BE2C (cell line): ENCODE measurements at regions not wholly inside any gene's neighbourhood (a gene's known extent, or its start where the extent isn't known, plus 50 kb on each side); places are given as distances from the start of the nearest gene placed in this dataset.

Experiments used
- DNase-seq: peaks from one replicate; pipeline ENCODE4 v3.0.0-alpha.2; 2020
- H3K27me3 ChIP-seq: fragments of 250-450 bp; sonication (Bioruptor Pico); 2 replicates; pipeline ENCODE4 v1.5.1; 2020; ENCODE audit warnings: mild to moderate bottlenecking
- H3K36me3 ChIP-seq: fragments of 250-450 bp; sonication (Bioruptor Pico); 2 replicates; pipeline ENCODE4 v1.5.1; 2020; ENCODE audit warnings: mild to moderate bottlenecking
- H3K4me1 ChIP-seq: fragments of 250-450 bp; sonication (Bioruptor Pico); 2 replicates; pipeline ENCODE4 v1.5.1; 2020
- H3K4me3 ChIP-seq: 2 replicates; pipeline ENCODE4 v1.5.1; 2011; ENCODE audit warnings: low read depth, low read length
- H3K9me3 ChIP-seq: fragments of 250-450 bp; sonication (Bioruptor Pico); 2 replicates; pipeline ENCODE4 v1.5.1; 2020
- TF ChIP-seq, protein P1 (sequence below): IDR thresholded peaks from 2 replicates; pipeline ENCODE4 v1.5.1; 2012; ENCODE audit warnings: mild to moderate bottlenecking, low read depth, low read length

DNA sequence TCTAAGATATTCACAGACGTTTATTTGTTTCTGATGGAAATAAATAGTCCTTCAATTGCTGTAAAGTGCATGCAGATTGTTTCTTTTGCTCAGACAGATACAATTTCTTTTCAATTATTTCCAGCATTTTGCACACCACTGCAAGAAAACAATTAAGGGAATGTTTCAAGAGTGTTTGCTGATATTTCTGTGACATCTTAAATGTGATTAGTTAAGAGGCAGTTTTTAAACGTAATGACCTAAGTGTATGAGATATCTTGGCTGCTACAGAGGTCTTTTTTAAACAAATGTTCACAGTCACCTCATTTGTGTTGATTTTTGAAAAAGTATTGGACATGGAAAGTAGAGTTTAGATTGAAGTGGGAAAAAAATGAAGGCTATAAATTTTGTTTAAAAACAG lies 262.3 kb upstream of the BRINP3 start:
- Histone ChIP-seq H3K4me1 (no peaks in the 10 kb centered on the region; the same call in 1 of the 2 replicates), H3K4me3 (no peak overlapping the region), H3K27me3 (no peaks in the 10 kb centered on the region), H3K9me3 (no peaks in the 10 kb centered on the region), H3K36me3 (no peaks in the 10 kb centered on the region)
- TF ChIP-seq, protein P1, sequence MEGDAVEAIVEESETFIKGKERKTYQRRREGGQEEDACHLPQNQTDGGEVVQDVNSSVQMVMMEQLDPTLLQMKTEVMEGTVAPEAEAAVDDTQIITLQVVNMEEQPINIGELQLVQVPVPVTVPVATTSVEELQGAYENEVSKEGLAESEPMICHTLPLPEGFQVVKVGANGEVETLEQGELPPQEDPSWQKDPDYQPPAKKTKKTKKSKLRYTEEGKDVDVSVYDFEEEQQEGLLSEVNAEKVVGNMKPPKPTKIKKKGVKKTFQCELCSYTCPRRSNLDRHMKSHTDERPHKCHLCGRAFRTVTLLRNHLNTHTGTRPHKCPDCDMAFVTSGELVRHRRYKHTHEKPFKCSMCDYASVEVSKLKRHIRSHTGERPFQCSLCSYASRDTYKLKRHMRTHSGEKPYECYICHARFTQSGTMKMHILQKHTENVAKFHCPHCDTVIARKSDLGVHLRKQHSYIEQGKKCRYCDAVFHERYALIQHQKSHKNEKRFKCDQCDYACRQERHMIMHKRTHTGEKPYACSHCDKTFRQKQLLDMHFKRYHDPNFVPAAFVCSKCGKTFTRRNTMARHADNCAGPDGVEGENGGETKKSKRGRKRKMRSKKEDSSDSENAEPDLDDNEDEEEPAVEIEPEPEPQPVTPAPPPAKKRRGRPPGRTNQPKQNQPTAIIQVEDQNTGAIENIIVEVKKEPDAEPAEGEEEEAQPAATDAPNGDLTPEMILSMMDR = no peak
- DNase-seq = no peak

DNA sequence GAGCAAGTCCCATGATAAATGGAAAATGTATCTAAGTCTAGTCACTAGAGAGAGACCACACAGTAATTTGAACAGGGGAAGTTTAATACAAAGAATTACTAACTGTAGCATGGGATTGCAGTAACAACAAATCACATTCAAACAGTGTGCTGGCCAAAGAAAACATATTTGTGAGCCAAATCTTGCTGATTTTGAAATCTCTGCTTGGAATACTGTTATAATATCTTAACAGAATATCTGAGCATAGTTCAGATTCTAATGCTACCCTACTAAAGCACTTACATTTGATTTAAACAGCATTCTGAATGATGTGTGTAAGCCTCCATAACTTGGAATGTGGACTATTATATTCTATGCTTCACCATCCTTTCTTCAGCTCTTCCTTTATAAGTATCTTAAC lies 270.0 kb upstream of the BRINP3 start:
- DNase-seq = no peak
- Histone ChIP-seq H3K9me3 (no peaks in the 10 kb centered on the region), H3K27me3 (no peaks in the 10 kb centered on the region), H3K36me3 (no peaks in the 10 kb centered on the region), H3K4me3 (no peak overlapping the region), H3K4me1 (no peaks in the 10 kb centered on the region; the same call in 1 of the 2 replicates)
- TF ChIP-seq, protein P1 = no peak

DNA sequence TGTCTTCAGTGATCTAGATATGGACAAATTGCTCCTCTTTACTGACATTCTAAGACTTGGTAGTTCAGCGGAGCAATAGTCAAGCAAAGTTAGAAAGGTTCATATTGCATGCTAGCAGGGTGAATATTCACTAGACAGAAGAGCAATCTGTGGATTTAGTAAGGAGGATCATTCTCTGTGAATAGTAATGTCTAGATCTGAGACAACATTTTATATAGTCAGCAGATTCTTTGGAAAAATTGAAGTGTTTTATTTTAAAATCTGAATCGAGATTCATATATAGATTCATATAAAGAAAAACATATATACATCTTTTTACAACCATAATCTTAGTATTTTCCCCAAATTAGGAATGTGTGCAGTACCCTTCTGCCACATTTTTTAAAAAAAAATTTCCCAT lies 274.5 kb upstream of the BRINP3 start:
- H3K4me3 ChIP-seq = no peak overlapping the region
- no peaks in the 10 kb centered on the region for H3K36me3 ChIP-seq
- no peaks in the 10 kb centered on the region for H3K9me3 ChIP-seq
- H3K4me1 ChIP-seq = no peaks in the 10 kb centered on the region
- no peaks in the 10 kb centered on the region for H3K27me3 ChIP-seq
- TF ChIP-seq, protein P1 = no peak
- DNase-seq = no peak

DNA sequence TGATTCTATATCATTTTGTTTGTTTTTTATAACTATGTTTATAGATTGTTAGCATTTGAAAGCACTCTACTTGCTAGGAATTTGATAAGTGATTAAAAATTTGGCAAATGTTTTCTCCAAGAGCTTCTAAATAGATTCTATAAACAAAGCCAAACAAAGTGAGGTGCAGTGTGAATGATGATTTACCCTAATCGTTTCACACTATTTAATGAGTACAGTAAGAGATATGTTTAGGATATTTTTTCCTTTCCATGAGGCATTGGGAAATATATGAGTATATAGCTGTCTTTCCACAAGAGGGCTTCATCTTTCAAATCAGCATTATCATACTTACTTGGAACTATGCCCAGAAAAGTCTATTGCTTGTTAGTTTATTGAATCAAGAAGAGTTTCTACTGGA lies 277.0 kb upstream of the BRINP3 start:
- no peaks in the 10 kb centered on the region for H3K9me3 ChIP-seq
- no peaks in the 10 kb centered on the region for H3K36me3 ChIP-seq
- TF ChIP-seq, protein P1 = peak; percentile 42
- no peak overlapping the region for H3K4me3 ChIP-seq
- no peak for DNase-seq
- no peaks in the 10 kb centered on the region for H3K27me3 ChIP-seq
- no peaks in the 10 kb centered on the region for H3K4me1 ChIP-seq

DNA sequence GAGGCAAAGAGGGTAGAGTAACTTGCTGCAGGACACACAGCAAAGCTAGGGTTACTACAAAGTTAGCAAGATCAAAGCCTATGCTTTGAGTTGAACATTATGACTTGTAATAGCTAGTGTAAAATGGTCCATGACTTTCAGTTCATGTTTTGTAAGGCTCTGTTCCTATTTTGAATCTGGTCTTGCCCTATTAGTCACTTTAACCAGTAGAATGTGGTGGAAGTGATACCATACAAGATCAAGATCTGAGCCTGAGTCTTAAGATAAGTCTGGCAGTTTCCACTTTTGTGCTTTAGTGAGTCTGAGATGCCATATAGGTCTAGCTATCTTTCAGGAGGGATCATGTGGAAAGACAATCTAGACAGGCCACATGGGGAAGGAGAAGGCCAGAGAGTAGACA lies 282.1 kb upstream of the BRINP3 start:
- no peak overlapping the region for H3K4me3 ChIP-seq
- no peaks in the 10 kb centered on the region for H3K36me3 ChIP-seq
- TF ChIP-seq, protein P1 = no peak
- no peaks in the 10 kb centered on the region for H3K27me3 ChIP-seq
- no peaks in the 10 kb centered on the region for H3K9me3 ChIP-seq
- no peak for DNase-seq
- no peaks in the 10 kb centered on the region for H3K4me1 ChIP-seq

DNA sequence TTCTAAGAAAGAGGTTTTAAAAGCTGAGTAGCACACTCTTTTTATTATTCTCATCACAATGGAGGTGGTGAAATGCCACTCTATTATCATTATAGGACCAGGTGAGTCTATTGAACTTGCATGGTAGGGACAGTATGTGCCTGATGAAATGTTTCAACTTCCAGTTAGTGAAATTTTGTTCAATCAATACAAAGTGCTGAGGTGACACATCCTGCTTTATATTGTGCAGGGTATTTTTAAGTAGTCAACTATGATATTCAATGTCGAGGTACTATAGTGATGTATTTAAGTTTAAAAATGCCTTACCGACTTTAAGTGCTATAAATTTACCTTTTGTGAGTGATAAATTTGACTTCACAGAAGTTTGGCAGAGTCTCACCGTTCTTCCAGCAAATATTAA lies 284.7 kb upstream of the BRINP3 start:
- DNase-seq = no peak
- Histone ChIP-seq H3K4me1 (no peaks in the 10 kb centered on the region), H3K9me3 (no peaks in the 10 kb centered on the region), H3K36me3 (no peaks in the 10 kb centered on the region), H3K27me3 (no peaks in the 10 kb centered on the region), H3K4me3 (no peak overlapping the region)
- TF ChIP-seq, protein P1 = no peak
